ENCODE measurements at regions not wholly inside any gene's neighbourhood (a gene's known extent, or its start where the extent isn't known, plus 50 kb on each side); places are given as distances from the start of the nearest gene placed in this dataset.
"Not testable (repeated sequence)": the region's sequence is repeated elsewhere in the genome, so short reads cannot be mapped to it uniquely, and the experiment has no call there.

- TF ChIP-seq, protein P1, sequence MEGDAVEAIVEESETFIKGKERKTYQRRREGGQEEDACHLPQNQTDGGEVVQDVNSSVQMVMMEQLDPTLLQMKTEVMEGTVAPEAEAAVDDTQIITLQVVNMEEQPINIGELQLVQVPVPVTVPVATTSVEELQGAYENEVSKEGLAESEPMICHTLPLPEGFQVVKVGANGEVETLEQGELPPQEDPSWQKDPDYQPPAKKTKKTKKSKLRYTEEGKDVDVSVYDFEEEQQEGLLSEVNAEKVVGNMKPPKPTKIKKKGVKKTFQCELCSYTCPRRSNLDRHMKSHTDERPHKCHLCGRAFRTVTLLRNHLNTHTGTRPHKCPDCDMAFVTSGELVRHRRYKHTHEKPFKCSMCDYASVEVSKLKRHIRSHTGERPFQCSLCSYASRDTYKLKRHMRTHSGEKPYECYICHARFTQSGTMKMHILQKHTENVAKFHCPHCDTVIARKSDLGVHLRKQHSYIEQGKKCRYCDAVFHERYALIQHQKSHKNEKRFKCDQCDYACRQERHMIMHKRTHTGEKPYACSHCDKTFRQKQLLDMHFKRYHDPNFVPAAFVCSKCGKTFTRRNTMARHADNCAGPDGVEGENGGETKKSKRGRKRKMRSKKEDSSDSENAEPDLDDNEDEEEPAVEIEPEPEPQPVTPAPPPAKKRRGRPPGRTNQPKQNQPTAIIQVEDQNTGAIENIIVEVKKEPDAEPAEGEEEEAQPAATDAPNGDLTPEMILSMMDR (IDR thresholded peaks at IDR 0.05): peak; percentile 53
- not testable (repeated sequence) for TF ChIP-seq EZH2 (IDR thresholded peaks at IDR 0.05)
These were observed 73.8 kb downstream of the PRKAB2 start for GRCh38 chr1:147098338-147098973.
